HUES64 (cell line): ENCODE measurements at regions not wholly inside any gene's neighbourhood (a gene's known extent, or its start where the extent isn't known, plus 50 kb on each side); places are given as distances from the start of the nearest gene placed in this dataset.

Experiments
- H3K27ac ChIP-seq: 2 replicates; pipeline ENCODE4 v1.7.0; 2013; ENCODE audit warnings: low read depth, low read length, inconsistent platforms
- H3K27me3 ChIP-seq: 2 replicates; pipeline ENCODE4 v1.6.1; 2013; ENCODE audit warnings: mild to moderate bottlenecking, low read length; ENCODE audit not compliant: insufficient read depth
- H3K36me3 ChIP-seq: 2 replicates; pipeline ENCODE4 v1.6.1; 2013; ENCODE audit warnings: mild to moderate bottlenecking, low read length; ENCODE audit not compliant: insufficient read depth
- H3K4me1 ChIP-seq: 2 replicates; pipeline ENCODE4 v1.6.1; 2013; ENCODE audit warnings: mild to moderate bottlenecking, low read length, moderate library complexity; ENCODE audit not compliant: insufficient read depth
- H3K4me3 ChIP-seq: 2 replicates; pipeline ENCODE4 v1.5.1; 2013; ENCODE audit warnings: mild to moderate bottlenecking, low read length, moderate library complexity
- H3K9ac ChIP-seq: 2 replicates; pipeline ENCODE4 v1.6.1; 2013; ENCODE audit warnings: mild to moderate bottlenecking, low read depth, low read length
- H3K9me3 ChIP-seq: 2 replicates; pipeline ENCODE4 v1.6.1; 2013; ENCODE audit warnings: low read depth, low read length; ENCODE audit not compliant: insufficient read depth
- WGBS: fragments of 150-250, 120-280 bp; methylation state at CpG from one replicate; pipeline ENCODE4 v1.1.7; 2013; ENCODE audit warnings: missing lambda C conversion rate; 5-methylcytosine and 5-hydroxymethylcytosine counted together

GRCh38 chr7:46451846-46452245, 530.8 kb upstream of the IGFBP3 start:
- Histone ChIP-seq H3K4me3 (no peak overlapping the region), H3K9me3 (0 out of 2 replicates have a peak, but pooled peaks cover 2% of the 10 kb centered on the region), H3K9ac (no peak overlapping the region), H3K4me1 (no peaks in the 10 kb centered on the region), H3K27me3 (no peaks in the 10 kb centered on the region), H3K27ac (no peak overlapping the region), H3K36me3 (no peaks in the 10 kb centered on the region)

GRCh38 chr7:46450886-46451285, 529.8 kb upstream of the IGFBP3 start:
- Histone ChIP-seq H3K36me3 (no peaks in the 10 kb centered on the region), H3K27ac (no peak overlapping the region)

GRCh38 chr7:46450425-46450824, 529.4 kb upstream of the IGFBP3 start:
- H3K27me3 ChIP-seq: no peaks in the 10 kb centered on the region
- no peak overlapping the region for H3K9ac ChIP-seq
- H3K9me3 ChIP-seq: 0 out of 2 replicates have a peak, but pooled peaks cover 2% of the 10 kb centered on the region
- no peak overlapping the region for H3K4me3 ChIP-seq
- 97% methylated on average over 2 of the region's 2 CpGs for WGBS
- no peaks in the 10 kb centered on the region for H3K36me3 ChIP-seq
- H3K27ac ChIP-seq: no peak overlapping the region
- H3K4me1 ChIP-seq: no peaks in the 10 kb centered on the region

More at GRCh38 chr7:46450886-46451285, 529.8 kb upstream of the IGFBP3 start:
- no peak overlapping the region for H3K9ac ChIP-seq
- no peaks in the 10 kb centered on the region for H3K4me1 ChIP-seq
- no peaks in the 10 kb centered on the region for H3K27me3 ChIP-seq
- H3K4me3 ChIP-seq: no peak overlapping the region
- 0 out of 2 replicates have a peak, but pooled peaks cover 2% of the 10 kb centered on the region for H3K9me3 ChIP-seq

DNA sequence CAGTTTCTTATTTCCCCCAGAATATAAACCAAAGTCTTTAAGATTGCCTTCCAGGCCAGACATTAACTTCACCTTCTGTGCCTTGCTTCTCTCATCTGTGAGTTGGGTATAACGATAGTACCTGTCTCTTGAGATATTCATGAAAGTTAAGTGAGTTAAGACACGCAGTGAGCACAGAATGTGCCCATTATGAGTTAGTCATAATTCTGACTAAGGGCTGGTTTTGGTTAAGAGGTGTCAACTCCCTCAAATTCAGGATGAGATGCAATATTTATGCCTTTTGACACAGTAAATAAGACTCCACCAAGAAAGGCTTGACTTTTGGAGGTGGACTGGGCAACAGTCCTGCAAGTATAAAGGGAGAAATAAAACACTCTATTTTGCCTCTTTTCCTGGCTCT, 528.7 kb upstream of the IGFBP3 start:
- WGBS: 98% methylated on average over 2 of the region's 2 CpGs
- no peaks in the 10 kb centered on the region for H3K4me1 ChIP-seq

GRCh38 chr7:46448478-46448877, 527.4 kb upstream of the IGFBP3 start:
- no peaks in the 10 kb centered on the region for H3K9me3 ChIP-seq
- no peak overlapping the region for H3K4me3 ChIP-seq
- no peak overlapping the region for H3K9ac ChIP-seq
- H3K36me3 ChIP-seq: no peaks in the 10 kb centered on the region
- no peaks in the 10 kb centered on the region for H3K4me1 ChIP-seq
- H3K27ac ChIP-seq: no peak overlapping the region
- WGBS: 93% methylated on average over 5 of the region's 5 CpGs
- H3K27me3 ChIP-seq: no peaks in the 10 kb centered on the region

More for the DNA sequence above, 528.7 kb upstream of the IGFBP3 start:
- H3K27me3 ChIP-seq: no peaks in the 10 kb centered on the region
- no peak overlapping the region for H3K9ac ChIP-seq
- no peaks in the 10 kb centered on the region for H3K9me3 ChIP-seq
- H3K36me3 ChIP-seq: no peaks in the 10 kb centered on the region
- no peak overlapping the region for H3K27ac ChIP-seq
- no peak overlapping the region for H3K4me3 ChIP-seq

DNA sequence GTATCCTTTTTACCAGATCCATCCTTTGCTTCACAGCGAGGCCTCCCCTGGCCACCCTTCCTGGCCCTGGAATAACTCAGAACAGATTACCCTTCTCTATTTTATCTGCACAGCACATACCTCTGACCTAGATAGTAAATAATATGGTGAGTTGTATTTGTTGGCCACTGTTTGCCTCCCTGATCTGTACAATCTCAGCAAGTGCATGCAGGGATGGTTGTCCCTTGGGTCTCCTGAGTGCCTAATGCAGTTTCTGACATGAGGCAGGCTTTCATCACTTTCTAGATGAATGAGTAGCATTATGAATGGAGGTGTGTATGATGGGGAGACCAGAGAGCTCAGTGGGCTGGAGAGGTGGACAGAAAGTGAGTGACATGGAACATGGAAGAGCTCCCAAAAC, 525.1 kb upstream of the IGFBP3 start:
- no peak overlapping the region for H3K9ac ChIP-seq
- H3K4me3 ChIP-seq: no peak overlapping the region
- no peaks in the 10 kb centered on the region for H3K9me3 ChIP-seq
- no peaks in the 10 kb centered on the region for H3K36me3 ChIP-seq
- no peaks in the 10 kb centered on the region for H3K27me3 ChIP-seq
- no peak overlapping the region for H3K27ac ChIP-seq
- H3K4me1 ChIP-seq: no peaks in the 10 kb centered on the region
- WGBS: 97% methylated on average over 1 of the region's 1 CpG

- no peak overlapping the region for H3K9ac ChIP-seq
- H3K36me3 ChIP-seq: no peaks in the 10 kb centered on the region
- H3K27me3 ChIP-seq: no peaks in the 10 kb centered on the region
- H3K9me3 ChIP-seq: no peaks in the 10 kb centered on the region
- 94% methylated on average over 3 of the region's 3 CpGs for WGBS
- H3K4me3 ChIP-seq: no peak overlapping the region
- no peaks in the 10 kb centered on the region for H3K4me1 ChIP-seq
- H3K27ac ChIP-seq: no peak overlapping the region
These were observed 523.2 kb upstream of the IGFBP3 start for GRCh38 chr7:46444256-46444655.

DNA sequence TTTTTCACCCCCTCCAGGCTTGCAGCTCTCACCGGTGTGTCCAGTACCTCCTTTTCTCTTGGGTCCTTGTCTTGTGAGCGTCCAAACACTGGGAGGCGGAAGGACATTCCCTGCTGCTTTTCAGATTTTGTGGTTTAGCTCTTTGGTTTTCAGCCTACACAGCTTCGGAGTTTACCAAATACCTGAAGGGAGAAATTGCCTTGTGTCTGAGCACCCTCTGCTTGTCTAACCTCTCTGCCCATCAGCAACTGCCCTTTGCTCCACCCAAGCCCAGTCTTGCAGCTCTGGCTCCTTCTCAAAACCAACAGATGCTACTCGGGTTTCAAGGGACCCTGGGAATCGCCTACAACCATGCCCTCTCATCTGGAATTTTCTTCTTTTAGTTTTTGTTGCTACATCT, 519.1 kb upstream of the IGFBP3 start:
- no peak overlapping the region for H3K27ac ChIP-seq
- no peaks in the 10 kb centered on the region for H3K36me3 ChIP-seq
- WGBS: 92% methylated on average over 6 of the region's 6 CpGs
- no peaks in the 10 kb centered on the region for H3K4me1 ChIP-seq
- H3K9me3 ChIP-seq: peaks cover 12% of the 10 kb centered on the region; the same call in 1 of the 2 replicates
- H3K4me3 ChIP-seq: no peak overlapping the region
- no peaks in the 10 kb centered on the region for H3K27me3 ChIP-seq
- H3K9ac ChIP-seq: no peak overlapping the region

- Histone ChIP-seq H3K27ac (no peak overlapping the region), H3K4me1 (no peaks in the 10 kb centered on the region), H3K27me3 (no peaks in the 10 kb centered on the region), H3K36me3 (no peaks in the 10 kb centered on the region), H3K4me3 (no peak overlapping the region), H3K9me3 (peaks cover 12% of the 10 kb centered on the region; the same call in 1 of the 2 replicates), H3K9ac (no peak overlapping the region)
- 92% methylated on average over 4 of the region's 4 CpGs for WGBS
These were observed 511.6 kb upstream of the IGFBP3 start for GRCh38 chr7:46432708-46433107.

DNA sequence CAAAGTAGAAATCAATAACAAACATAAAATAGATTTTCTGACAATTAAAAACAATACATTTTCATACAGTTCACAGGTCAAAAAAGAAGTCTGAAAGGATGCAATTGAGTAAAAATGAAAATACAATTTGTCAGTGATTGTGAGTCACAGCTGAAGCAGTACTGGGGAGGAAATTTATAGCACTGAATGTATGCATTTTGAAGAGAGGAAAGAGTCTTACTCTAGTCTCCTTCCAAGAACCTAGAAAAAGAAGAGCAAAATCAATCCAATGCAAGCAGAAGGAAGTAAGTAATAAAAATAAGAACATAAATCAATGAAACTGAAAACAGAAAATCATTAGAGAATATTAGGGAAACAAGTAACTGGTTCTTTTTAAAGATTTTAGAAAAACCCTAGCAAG, 507.2 kb upstream of the IGFBP3 start:
- Histone ChIP-seq H3K4me3 (no peak overlapping the region), H3K9me3 (no peaks in the 10 kb centered on the region), H3K9ac (no peak overlapping the region), H3K36me3 (no peaks in the 10 kb centered on the region), H3K27ac (no peak overlapping the region), H3K4me1 (no peaks in the 10 kb centered on the region), H3K27me3 (no peaks in the 10 kb centered on the region)

GRCh38 chr7:46424934-46425333, 503.9 kb upstream of the IGFBP3 start:
- Histone ChIP-seq H3K9me3 (no peaks in the 10 kb centered on the region), H3K4me1 (no peaks in the 10 kb centered on the region), H3K36me3 (no peaks in the 10 kb centered on the region), H3K4me3 (no peak overlapping the region), H3K27ac (no peak overlapping the region), H3K9ac (no peak overlapping the region), H3K27me3 (no peaks in the 10 kb centered on the region)
- 96% methylated on average over 1 of the region's 1 CpG for WGBS

GRCh38 chr7:46421441-46422230, 500.6 kb upstream of the IGFBP3 start:
- Histone ChIP-seq H3K9me3 (no peaks in the 10 kb centered on the region), H3K36me3 (no peaks in the 10 kb centered on the region), H3K27ac (no peak overlapping the region), H3K4me1 (no peaks in the 10 kb centered on the region), H3K9ac (no peak overlapping the region), H3K4me3 (no peak overlapping the region), H3K27me3 (no peaks in the 10 kb centered on the region)
- 88% methylated on average over 2 of the region's 2 CpGs for WGBS
